Hepatocyte (in vitro differentiated cells): ENCODE measurements at regions not wholly inside any gene's neighbourhood (a gene's known extent, or its start where the extent isn't known, plus 50 kb on each side); places are given as distances from the start of the nearest gene placed in this dataset.

Source experiments
- DNase-seq: peaks from one replicate; pipeline ENCODE4 v3.0.0-alpha.2; 2016; ENCODE audit warnings: low spot score
- H2AFZ ChIP-seq: fragments of 200-600 bp; sonication (generic); 2 replicates; pipeline ENCODE4 v1.6.0; 2016; ENCODE audit warnings: antibody characterized with exemption, mild to moderate bottlenecking
- H3K27ac ChIP-seq: fragments of 200-600 bp; sonication (generic); 2 replicates; pipeline ENCODE4 v1.5.1; 2016; ENCODE audit warnings: mild to moderate bottlenecking
- H3K27me3 ChIP-seq: fragments of 200-600 bp; sonication (generic); 2 replicates; pipeline ENCODE4 v1.6.1; 2016
- H3K36me3 ChIP-seq: fragments of 200-600 bp; sonication (generic); replicated peaks from 2 replicates; pipeline ENCODE4 v1.5.1; 2016; ENCODE audit warnings: low read depth; ENCODE audit not compliant: insufficient read depth
- H3K4me1 ChIP-seq: fragments of 200-600 bp; sonication (generic); 2 replicates; pipeline ENCODE4 v1.5.1; 2016; ENCODE audit warnings: mild to moderate bottlenecking, moderate library complexity; ENCODE audit not compliant: insufficient read depth
- H3K4me2 ChIP-seq: fragments of 200-600 bp; sonication (generic); 2 replicates; pipeline ENCODE4 v1.6.0; 2016
- H3K4me3 ChIP-seq: fragments of 200-600 bp; sonication (generic); 2 replicates; pipeline ENCODE4 v1.5.1; 2016; ENCODE audit warnings: mild to moderate bottlenecking
- H3K79me2 ChIP-seq: fragments of 200-600 bp; sonication (generic); 2 replicates; pipeline ENCODE4 v1.6.0; 2017; ENCODE audit warnings: mild to moderate bottlenecking
- H3K9me2 ChIP-seq: fragments of 200-600 bp; sonication (generic); replicated peaks from 2 replicates; pipeline ENCODE4 v1.6.0; 2017; ENCODE audit warnings: mild to moderate bottlenecking; ENCODE audit not compliant: insufficient read depth
- H3K9me3 ChIP-seq: fragments of 200-600 bp; sonication (generic); 2 replicates; pipeline ENCODE4 v1.5.1; 2016; ENCODE audit warnings: low read depth, mild to moderate bottlenecking
- H4K20me1 ChIP-seq: fragments of 200-600 bp; sonication (generic); 2 replicates; pipeline ENCODE4 v1.6.0; 2016; ENCODE audit warnings: mild to moderate bottlenecking; ENCODE audit not compliant: insufficient read depth, poor library complexity, severe bottlenecking
- EZH2 ChIP-seq: fragments of 200-600 bp; sonication (generic); IDR thresholded peaks from 2 replicates; pipeline ENCODE4 v1.6.1; 2016; ENCODE audit warnings: antibody characterized with exemption, mild to moderate bottlenecking, borderline replicate concordance
- EZH2phosphoT487 ChIP-seq: fragments of 200-600 bp; sonication (generic); IDR thresholded peaks from one replicate; pipeline ENCODE4 v1.6.1; 2018; ENCODE audit warnings: antibody characterized with exemption, mild to moderate bottlenecking, low read depth, moderate library complexity; ENCODE audit not compliant: unreplicated experiment, severe bottlenecking
- WGBS: methylation state at CpG from one replicate; pipeline ENCODE4 v1.1.6; 2016; ENCODE audit warnings: low lambda C conversion rate; ENCODE audit errors: missing lambda C conversion rate; 5-methylcytosine and 5-hydroxymethylcytosine counted together
- TF ChIP-seq, protein P1 (sequence below): fragments of 200-600 bp; sonication (generic); IDR thresholded peaks from 2 replicates; pipeline ENCODE4 v1.5.1; 2016; ENCODE audit warnings: antibody characterized with exemption, mild to moderate bottlenecking; ENCODE audit not compliant: poor library complexity

- Histone ChIP-seq H3K9me2 (no peaks in the 10 kb centered on the region), H3K4me1 (no peaks in the 10 kb centered on the region), H2AFZ (no peak overlapping the region), H3K27ac (no peak overlapping the region), H3K79me2 (no peaks in the 10 kb centered on the region), H3K9me3 (no peaks in the 10 kb centered on the region), H3K4me2 (no peak overlapping the region), H3K4me3 (no peak overlapping the region), H3K27me3 (no peaks in the 10 kb centered on the region), H4K20me1 (no peaks in the 10 kb centered on the region), H3K36me3 (no peaks in the 10 kb centered on the region)
- WGBS: 42% methylated on average over 1 of the region's 1 CpG
- TF ChIP-seq, protein P1, sequence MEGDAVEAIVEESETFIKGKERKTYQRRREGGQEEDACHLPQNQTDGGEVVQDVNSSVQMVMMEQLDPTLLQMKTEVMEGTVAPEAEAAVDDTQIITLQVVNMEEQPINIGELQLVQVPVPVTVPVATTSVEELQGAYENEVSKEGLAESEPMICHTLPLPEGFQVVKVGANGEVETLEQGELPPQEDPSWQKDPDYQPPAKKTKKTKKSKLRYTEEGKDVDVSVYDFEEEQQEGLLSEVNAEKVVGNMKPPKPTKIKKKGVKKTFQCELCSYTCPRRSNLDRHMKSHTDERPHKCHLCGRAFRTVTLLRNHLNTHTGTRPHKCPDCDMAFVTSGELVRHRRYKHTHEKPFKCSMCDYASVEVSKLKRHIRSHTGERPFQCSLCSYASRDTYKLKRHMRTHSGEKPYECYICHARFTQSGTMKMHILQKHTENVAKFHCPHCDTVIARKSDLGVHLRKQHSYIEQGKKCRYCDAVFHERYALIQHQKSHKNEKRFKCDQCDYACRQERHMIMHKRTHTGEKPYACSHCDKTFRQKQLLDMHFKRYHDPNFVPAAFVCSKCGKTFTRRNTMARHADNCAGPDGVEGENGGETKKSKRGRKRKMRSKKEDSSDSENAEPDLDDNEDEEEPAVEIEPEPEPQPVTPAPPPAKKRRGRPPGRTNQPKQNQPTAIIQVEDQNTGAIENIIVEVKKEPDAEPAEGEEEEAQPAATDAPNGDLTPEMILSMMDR: no peak
- no peak for TF ChIP-seq EZH2phosphoT487
- TF ChIP-seq EZH2: no peak
- DNase-seq: no peak
Measured at GRCh38 chrX:14427614-14428013, 101.7 kb upstream of the GLRA2 start.

GRCh38 chrX:14420841-14421240, 108.5 kb upstream of the GLRA2 start:
- Histone ChIP-seq H3K4me2 (no peak overlapping the region), H2AFZ (no peak overlapping the region), H3K36me3 (no peaks in the 10 kb centered on the region), H3K27ac (no peak overlapping the region), H3K27me3 (no peaks in the 10 kb centered on the region), H3K4me1 (no peaks in the 10 kb centered on the region), H3K9me3 (no peaks in the 10 kb centered on the region), H3K9me2 (no peaks in the 10 kb centered on the region), H3K79me2 (no peaks in the 10 kb centered on the region), H4K20me1 (no peaks in the 10 kb centered on the region), H3K4me3 (no peak overlapping the region)
- TF ChIP-seq EZH2 (no peak), EZH2phosphoT487 (no peak)
- TF ChIP-seq, protein P1: no peak
- WGBS: 38% methylated on average over 2 of the region's 2 CpGs
- DNase-seq: peak; percentile 8

DNA sequence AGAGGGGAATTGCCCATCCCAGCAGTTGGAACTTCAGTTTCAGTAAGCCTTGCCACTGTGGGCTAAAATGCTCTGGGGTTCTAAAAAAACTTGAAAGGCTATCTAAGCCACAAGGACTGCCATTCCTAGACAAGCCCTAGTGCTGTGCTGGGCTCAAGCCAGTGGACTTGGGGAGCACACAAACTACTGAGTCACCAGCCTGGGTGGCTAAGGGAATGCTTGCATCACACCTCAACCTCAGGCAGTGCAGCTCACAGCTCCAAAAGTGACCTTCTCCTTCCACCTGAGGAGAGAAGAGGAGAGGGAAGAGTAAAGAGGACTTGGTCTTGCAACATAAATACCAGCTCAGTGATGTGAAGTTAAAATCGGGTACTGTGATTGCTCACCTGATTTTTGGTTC, 116.7 kb upstream of the GLRA2 start:
- no peaks in the 10 kb centered on the region for H3K9me3 ChIP-seq
- no peak overlapping the region for H3K27ac ChIP-seq
- TF ChIP-seq EZH2phosphoT487 (no peak), EZH2 (no peak)
- TF ChIP-seq, protein P1: no peak
- no peak overlapping the region for H3K4me3 ChIP-seq
- no peaks in the 10 kb centered on the region for H3K9me2 ChIP-seq
- no peaks in the 10 kb centered on the region for H4K20me1 ChIP-seq
- no peaks in the 10 kb centered on the region for H3K4me1 ChIP-seq
- no peak overlapping the region for H2AFZ ChIP-seq
- WGBS: 62% methylated on average over 1 of the region's 1 CpG
- H3K4me2 ChIP-seq: no peak overlapping the region
- H3K36me3 ChIP-seq: no peaks in the 10 kb centered on the region
- H3K27me3 ChIP-seq: no peaks in the 10 kb centered on the region
- no peaks in the 10 kb centered on the region for H3K79me2 ChIP-seq
- DNase-seq: no peak

DNA sequence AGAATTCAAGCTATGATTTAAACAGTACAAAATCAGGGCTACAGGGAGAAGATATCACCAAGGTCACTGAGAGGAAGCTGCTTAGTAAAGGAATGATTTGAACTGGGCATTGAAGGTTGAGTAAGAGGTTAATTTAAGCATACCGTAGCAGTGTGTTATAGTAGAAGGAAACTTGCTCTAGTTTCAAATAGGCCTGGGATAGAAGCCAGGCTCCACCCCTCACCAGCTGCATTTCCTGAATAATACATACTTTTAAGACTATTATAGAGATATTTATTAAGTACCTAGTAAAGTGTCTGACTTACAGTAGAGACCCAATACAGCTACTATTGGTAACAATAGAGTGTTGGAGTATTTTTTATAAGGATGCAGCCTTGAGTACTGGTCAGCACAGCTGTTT, 118.0 kb upstream of the GLRA2 start:
- H4K20me1 ChIP-seq: no peaks in the 10 kb centered on the region
- H3K79me2 ChIP-seq: no peaks in the 10 kb centered on the region
- H3K27me3 ChIP-seq: no peaks in the 10 kb centered on the region
- WGBS: 67% methylated on average over 1 of the region's 1 CpG
- no peak overlapping the region for H3K4me2 ChIP-seq
- H3K36me3 ChIP-seq: no peaks in the 10 kb centered on the region
- H2AFZ ChIP-seq: no peak overlapping the region
- no peaks in the 10 kb centered on the region for H3K9me3 ChIP-seq
- TF ChIP-seq EZH2phosphoT487 (no peak), EZH2 (no peak)
- TF ChIP-seq, protein P1: no peak
- no peaks in the 10 kb centered on the region for H3K4me1 ChIP-seq
- no peak overlapping the region for H3K4me3 ChIP-seq
- H3K9me2 ChIP-seq: no peaks in the 10 kb centered on the region
- no peak overlapping the region for H3K27ac ChIP-seq
- DNase-seq: no peak
